GM18909 (cell line): ENCODE measurements at regions not wholly inside any gene's neighbourhood (a gene's known extent, or its start where the extent isn't known, plus 50 kb on each side); places are given as distances from the start of the nearest gene placed in this dataset.

Source experiments
- ATAC-seq: cut with Tn5 transposase; IDR thresholded peaks from one replicate; pipeline ENCODE4 v1.9.1; 2021; ENCODE audit warnings: mild to moderate bottlenecking; ENCODE audit not compliant: unreplicated experiment, poor library complexity

DNA sequence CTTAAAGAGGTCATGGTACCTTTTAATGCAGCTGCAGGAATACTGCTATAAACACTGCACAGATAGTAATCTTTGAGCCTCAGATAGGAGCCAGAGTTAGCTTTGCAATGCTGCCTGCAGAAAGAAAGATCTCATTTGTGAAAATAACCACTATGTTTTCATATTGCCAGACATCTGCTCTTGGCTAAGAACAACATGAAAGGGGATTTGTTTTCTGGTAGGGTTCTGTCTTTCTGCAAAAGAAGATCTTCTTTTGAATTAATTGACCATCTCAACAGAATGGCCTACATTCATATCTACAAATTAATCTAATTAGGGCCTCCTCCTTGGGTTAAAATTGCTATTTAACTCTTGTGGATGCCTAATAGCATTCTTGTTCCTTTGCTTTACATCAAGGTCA lies 177.6 kb upstream of the DPYD start:
- no peak for ATAC-seq

DNA sequence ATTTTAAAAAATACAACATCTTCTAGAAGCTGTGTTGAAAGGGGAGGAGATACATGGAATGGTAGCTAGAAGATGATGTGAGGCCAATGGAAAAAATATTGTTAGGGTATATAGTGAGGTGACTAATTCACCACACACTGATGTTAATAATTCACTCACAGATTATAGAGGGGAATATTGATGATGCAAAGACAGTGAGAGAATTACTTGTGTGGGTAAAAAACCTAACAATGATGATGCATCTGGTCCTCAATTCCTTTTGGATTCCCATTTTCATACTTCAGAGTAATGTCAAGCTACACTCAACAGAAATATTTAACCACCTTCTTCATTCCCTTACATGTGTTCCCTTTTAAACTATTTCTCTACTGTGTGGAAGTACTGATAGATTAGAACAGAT lies 169.5 kb upstream of the DPYD start:
- ATAC-seq: no peak

DNA sequence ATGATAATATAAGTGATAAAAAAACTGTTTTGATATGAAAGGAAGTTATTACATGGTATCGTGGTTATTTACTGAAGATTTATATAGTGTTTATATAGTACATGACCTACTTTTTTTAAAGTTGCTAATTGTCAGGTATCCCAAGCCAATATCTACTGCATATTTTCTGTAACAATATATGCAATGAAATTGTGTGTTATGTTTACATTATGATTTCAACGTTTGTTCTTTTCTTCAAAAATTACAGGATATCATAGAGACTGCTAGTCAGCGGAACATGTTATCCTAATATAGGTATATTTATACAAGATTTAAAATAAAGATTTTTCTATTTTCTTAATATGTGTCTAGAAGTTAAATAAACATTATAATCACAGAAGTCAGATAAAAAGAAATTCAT lies 167.5 kb upstream of the DPYD start:
- no peak for ATAC-seq

DNA sequence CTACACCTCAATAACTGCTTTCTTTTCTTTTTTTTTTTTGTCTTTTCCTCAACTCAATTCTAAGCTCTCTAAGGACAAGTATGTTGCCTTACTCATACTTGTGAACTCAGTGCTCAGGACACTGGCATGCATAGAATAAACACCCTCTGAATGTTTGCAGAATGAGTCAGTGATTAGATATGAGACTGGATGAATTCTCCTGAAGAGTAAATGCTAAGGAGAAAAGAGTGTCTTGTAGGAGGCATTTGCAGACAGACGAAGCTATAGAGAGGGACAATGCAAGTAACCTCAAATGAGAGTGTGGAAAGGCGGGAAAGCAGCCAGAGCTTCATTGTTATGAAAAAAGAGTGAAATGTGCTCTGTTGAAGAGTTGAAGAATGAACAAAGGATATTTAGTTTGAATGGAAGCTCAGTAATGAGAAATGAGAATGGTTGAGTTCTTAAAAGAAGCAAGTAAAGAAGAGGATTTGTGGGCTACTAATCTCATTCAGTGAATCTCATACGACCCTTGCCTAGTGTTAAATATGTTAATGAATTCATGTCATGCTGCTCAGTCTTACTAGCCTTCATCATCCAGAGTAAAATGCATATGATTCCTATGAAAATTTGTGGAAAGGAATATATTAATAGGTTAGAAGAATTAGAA lies 166.1 kb upstream of the DPYD start:
- ATAC-seq: no peak

DNA sequence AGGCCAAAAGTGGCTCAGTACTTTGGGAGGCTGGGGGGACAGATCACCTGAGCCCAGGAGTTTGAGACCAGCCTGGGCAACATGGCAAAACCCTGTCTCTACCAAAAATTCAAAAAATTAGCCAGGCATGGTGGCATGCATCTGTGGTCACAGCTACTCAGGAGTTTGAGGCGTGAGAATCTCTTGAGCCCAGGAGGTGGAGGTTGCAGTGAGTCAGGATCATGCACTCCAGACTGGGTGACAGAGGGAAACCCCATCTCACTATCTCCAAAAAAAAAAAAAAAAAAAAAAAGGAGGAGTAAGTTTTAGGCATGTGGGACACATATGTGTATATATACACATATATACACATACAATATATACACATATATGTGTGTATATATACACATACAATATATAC lies 165.3 kb upstream of the DPYD start:
- ATAC-seq: no peak

DNA sequence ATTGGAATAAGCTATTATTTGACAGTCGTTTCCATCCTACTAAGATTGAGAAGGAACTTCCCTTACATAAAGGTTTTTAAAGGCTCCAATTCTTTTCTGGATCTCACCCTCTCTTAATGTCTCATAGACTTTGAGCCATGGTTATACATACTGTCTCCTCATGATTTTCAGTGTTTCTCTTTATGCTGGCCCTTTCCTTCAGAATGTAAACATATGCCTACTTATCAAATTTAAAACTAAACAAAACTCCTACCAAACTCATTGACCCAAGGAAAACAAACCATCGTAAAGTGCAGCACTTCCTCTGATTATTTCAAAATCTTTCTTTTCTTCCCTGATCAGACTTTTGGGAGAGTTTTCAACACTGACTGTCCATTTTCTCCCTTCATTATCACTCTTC lies 163.4 kb upstream of the DPYD start:
- ATAC-seq: no peak

DNA sequence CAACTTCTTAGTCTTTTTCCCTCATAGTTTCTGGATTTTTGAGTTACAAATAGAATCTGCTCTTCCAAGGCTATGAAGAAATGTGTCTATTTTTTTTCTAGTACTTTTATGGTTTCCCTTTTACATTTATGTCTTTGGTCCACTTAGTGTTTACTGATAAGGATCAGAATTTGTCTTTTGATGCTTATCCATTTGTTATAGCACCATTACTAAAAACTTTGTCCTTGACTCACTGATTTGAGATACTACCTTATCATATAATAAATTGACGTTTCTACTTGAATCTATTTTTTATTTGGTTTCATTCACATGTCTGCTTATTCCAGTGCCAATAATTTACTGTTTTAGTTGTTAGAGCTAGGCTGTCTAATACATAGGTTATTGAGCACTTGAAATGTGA lies 161.1 kb upstream of the DPYD start:
- ATAC-seq: no peak

DNA sequence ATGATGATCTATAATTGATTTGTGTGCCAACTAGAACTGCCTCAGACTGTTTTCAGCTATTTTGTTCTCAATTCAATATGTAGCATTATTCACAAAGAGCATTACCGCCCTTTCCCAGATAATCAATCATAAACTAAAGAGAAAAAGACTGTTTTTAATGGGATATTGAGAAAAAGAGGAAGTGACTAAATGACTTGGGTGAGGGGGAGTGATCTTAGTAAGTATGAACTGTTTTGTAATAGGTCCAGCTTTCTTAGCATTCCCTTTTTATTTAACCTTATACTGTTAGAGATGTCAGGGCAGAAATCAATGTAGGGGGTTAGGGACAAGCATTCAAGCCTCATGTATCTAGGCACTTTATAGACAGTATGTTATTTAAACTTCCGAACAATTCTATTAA lies 157.8 kb upstream of the DPYD start:
- ATAC-seq: no peak

DNA sequence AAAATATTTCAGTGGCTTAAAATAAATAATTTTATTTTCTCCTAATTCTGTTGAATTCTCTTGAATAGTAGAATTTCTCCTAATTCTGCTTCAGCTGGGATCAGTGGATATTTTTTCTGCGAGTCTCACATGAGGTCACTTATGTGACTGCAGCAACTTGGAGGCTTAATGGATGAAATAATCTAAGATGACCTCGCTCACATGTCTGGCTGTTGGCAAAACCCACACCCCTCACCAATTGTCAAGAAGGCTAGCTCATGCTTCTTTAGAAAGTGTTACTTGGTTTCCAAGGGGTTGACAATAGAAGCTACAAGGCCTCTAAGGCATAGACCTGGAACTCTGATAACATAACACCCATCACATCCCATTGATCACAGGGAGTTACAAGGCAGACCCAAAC lies 156.9 kb upstream of the DPYD start:
- no peak for ATAC-seq

DNA sequence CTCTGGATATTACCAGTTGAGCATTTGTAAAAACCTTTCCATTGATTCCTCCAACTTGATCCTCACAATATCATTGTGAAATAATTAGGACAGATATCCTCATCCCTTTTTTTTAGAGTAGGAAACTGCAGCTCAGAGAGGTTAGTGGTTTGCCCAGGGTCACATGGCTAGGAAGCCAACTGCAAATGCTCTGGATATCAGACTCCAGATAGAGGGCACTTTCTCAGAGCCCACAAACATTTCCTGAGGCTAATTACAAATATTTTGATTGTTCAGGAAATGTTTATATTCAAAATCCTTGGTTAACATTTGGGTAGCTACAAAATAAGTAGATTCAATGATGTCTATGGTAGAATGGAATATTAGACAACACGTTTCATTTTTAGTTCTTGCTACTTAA lies 154.8 kb upstream of the DPYD start:
- no peak for ATAC-seq

DNA sequence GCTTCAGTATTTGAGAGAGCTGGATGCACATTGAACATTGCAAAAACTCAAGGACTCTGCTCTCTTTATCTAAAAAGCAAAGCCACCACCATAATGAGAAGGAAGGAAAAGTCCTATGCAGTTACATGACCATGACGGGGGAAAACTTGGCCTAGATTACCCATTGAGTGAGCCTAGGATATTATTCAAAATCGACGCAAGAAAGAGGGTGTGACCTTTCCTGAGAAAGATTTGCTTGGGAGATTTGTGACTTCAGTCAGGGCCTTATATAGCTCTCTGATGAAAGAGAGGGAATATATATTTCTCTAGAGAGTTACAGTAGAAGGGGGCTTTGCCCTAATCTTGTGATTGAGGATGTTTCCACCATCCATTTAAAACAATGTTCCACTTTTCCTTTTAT lies 153.0 kb upstream of the DPYD start:
- ATAC-seq: no peak

DNA sequence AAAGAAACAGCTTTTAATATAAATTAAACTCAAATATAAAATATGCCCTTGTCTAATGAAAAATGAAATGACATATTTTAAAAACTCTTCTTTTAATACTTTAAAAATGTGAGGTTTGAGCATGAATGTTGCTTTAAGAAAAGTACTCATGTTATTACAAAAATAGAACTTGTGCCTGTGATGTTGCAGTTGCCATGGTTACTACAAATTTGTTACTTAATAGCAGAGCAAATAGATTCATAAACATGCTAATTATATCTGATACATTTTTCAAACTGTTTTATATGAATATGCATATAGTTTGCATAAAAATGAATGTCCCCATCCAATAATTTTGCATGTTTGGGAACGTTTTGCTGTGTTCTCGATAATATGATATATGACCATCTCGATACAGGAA lies 152.3 kb upstream of the DPYD start:
- ATAC-seq: no peak

DNA sequence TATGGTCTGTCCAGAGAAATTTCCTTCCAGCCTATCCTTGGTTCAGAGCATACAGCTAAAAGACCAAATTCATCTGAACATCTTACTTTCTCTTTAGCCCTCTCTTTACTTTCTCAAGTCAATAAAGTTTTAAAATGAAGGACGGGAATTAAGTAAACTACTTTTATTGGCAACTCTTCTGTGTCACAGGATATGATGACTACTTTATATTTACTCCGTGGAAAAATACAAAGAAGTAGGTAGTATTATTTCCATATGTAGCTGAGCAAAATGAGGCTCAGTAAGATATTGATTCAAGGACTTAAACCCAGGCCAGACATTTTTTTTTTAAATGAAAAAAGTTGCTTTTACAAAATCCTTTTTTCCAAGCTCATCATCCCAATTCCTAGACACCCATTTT lies 151.2 kb upstream of the DPYD start:
- ATAC-seq: no peak

DNA sequence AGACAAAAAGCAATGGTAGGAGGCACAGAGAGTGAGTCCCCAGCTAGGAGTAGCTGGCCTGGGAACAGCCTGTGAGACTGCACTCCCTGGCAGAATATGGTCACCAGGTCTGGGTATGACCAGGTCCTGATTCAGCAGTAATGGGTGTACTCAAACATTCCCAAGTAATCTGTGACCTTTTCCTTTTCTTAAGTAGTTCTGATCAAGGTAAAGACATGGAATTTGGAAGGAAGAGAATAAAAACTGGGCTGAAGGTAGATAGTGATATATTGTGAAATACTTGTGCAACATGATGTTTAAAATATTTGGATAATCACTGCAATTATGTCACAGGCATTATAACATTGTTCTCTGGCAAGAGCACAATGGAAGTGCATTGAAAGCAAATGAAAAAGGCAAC lies 147.2 kb upstream of the DPYD start:
- no peak for ATAC-seq

DNA sequence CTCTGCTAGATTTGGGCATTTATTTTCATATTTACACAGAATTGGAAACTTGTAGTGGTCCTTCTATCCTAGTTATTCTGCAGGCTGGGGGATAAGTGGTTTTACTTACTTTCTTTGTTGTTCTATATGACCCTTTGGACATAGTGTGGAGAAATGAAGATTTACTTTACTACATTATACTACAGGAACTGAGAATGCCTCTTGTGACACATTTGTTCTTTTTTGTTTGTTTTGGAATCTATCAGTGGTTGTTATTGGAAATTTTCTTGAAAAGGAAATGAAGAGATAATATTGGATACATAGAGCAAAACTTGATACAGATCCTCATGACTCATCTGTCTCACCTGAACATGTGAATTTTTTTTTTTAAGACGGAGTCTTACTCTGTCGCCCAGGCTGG lies 146.1 kb upstream of the DPYD start:
- no peak for ATAC-seq

DNA sequence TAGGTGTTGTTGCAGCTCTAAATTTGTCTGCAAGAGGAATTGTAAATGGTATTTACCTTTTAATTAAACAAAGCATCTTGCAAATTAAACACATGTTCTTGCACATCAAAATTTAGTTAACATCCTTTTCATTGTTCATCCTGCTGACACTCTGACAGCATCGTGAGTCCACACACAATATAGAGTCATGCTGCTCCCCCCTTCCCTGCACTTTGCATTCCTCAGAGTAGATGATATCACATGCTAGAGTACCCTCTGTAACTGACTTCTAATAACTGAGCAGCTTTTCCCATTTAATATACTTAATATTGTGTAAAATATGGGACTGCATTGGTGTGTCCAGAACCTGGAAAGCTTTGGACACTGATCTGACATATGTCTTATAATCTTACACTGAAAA lies 138.8 kb upstream of the DPYD start:
- no peak for ATAC-seq

DNA sequence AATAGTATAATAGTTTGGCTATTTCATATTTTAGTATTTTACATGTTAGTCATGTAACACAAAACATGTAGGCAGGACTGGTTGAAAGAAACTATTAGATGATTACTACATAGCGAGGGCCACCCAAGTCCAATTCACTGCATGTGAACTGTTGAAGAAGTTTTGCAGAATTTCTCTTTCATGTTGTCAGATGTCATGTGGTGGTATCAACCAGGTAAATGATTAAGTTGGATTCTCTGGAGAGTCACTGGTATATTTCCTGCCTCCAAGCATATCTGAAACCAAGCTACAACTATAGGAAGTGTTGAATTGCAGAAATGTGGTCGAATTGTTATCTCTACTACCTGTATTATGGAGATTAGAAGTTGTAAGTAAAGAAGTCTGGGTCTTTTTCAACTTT lies 137.8 kb upstream of the DPYD start:
- ATAC-seq: peak; percentile 28

DNA sequence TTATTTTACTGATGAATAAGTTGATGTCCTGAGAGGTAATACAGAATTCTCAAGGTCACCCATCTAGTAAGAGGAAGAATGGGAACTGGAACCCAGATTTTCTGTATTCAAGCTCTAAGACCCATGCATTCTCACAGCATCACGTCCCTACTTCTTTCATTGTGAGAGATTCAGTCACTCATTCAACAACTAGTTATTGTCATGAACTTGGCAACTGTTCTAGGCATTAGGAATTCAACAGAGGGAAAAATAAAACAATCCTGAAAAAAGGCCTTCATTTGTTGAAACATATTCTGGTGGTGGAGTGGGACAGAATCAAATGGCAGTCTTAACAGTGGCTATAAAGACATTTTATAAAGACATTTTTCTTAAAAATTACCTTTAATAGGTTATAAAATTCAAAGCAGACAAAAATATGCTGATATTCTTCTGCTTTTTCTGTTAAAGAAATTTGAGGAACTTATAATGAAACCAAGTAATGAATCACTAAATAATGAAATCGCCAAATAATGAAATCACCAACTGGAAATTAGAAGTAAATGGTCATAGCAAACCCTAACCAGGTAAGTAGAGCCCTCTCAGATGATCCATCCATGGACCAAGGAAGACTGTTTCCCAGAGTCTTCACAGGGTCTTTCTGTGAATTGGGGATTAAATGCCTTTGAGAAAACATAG lies 136.5 kb upstream of the DPYD start:
- ATAC-seq: no peak

DNA sequence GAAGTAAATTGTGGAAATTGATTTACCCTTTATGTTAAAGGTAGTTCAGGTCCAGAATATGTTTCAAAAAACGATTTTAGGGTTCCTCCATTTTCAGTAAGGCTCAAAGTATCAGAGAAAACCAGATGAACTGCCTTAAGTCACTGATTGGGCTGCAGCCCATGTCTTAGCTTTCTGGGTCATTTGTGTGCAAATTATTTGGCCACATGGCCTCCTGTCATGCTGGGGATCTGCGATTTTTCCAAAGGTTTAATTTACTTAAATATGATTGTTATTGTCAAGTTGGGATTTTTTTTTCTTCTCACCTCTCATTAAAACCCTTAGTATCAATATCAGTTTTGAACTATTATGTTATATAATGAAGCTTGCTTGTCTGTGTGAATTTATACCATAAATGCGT lies 135.9 kb upstream of the DPYD start:
- ATAC-seq: no peak

DNA sequence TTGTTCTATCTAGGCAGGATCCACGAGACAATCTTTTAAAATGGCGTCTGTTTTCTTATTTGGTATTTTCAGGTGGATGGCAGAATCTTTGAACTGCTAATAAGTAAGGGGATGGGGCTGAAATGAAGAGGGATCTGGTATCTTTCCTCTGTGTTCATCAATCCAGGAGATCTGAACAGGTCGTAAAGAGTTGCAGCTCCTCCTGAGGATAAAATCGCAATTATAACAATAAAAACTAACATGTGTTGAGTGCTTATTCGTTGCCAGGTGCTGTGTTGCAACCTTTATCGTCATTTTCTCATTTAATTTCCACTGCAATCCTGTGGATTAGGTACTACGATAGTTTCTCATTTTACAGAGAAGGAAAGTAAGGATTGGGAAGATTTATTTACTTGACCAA lies 134.6 kb upstream of the DPYD start:
- no peak for ATAC-seq

DNA sequence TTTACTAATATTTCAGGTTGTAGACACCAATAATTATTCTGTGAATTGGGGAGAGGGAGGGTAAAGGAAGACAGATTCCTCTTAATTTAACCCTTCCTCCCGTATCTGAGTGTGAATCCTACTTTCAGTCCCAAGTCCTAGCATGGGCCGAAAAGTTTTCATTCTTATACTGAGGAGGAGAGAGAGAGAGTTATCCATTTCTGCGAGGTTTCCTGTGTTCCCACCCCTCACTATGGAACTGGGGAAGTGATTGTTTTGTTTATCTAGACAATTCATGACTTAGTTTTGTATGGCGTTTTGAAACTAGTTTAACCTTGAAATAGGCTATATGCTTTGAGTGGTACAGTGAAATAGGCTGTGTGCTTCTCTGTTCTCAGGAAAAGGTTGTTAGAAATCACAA lies 134.0 kb upstream of the DPYD start:
- ATAC-seq: no peak

DNA sequence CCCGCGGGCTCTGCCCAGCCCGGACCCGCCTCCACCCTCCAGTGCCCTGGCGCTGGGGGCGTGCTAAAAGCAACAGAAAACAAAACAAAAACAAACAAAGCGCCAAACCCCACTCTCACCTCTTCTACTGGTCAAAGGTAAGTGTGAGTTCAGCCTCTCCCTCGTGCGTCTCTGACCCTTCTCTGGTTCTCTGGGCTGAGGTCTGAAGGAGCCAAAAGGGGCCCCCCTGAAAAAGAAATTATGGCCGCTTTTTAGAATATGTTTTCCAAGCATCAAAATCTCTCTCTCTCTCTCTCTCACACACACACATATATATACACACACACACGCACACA lies 133.5 kb upstream of the DPYD start:
- no peak for ATAC-seq
